HG03575 (cell line): ENCODE measurements at regions not wholly inside any gene's neighbourhood (a gene's known extent, or its start where the extent isn't known, plus 50 kb on each side); places are given as distances from the start of the nearest gene placed in this dataset.

Source experiments
- ATAC-seq: cut with Tn5 transposase; IDR thresholded peaks from one replicate; pipeline ENCODE4 v1.9.1; 2021; ENCODE audit not compliant: unreplicated experiment, insufficient number of reproducible peaks, low FRiP score; ENCODE audit errors: extremely low read depth

GRCh38 chr3:113092746-113093145 lies 102.0 kb downstream of the GTPBP8 start:
- no peak for ATAC-seq

- ATAC-seq: no peak
Measured at GRCh38 chr3:113094337-113095221, 103.8 kb downstream of the GTPBP8 start.

- no peak for ATAC-seq
Measured at GRCh38 chr3:113096188-113096892, 105.6 kb downstream of the GTPBP8 start.

GRCh38 chr3:113097960-113098447 lies 107.2 kb downstream of the GTPBP8 start:
- ATAC-seq: no peak

- ATAC-seq: no peak
Measured at GRCh38 chr3:113100063-113100462, 109.3 kb downstream of the GTPBP8 start.

GRCh38 chr3:113103588-113103987 lies 107.8 kb upstream of the BOC start:
- no peak for ATAC-seq

GRCh38 chr3:113104357-113105092 lies 106.8 kb upstream of the BOC start:
- ATAC-seq: no peak

GRCh38 chr3:113105093-113105449 lies 106.3 kb upstream of the BOC start:
- ATAC-seq: no peak

GRCh38 chr3:113105966-113106660 lies 105.2 kb upstream of the BOC start:
- ATAC-seq: no peak

- no peak for ATAC-seq
Measured at GRCh38 chr3:113110267-113110666, 101.1 kb upstream of the BOC start.

- no peak for ATAC-seq
Measured at GRCh38 chr3:113111011-113111707, 100.2 kb upstream of the BOC start.

- ATAC-seq: no peak
Measured at GRCh38 chr3:113113361-113113760, 98.0 kb upstream of the BOC start.

- no peak for ATAC-seq
Measured at GRCh38 chr3:113117511-113118234, 93.7 kb upstream of the BOC start.

GRCh38 chr3:113118336-113118735 lies 93.0 kb upstream of the BOC start:
- ATAC-seq: no peak

- no peak for ATAC-seq
Measured at GRCh38 chr3:113124256-113124830, 87.0 kb upstream of the BOC start.

GRCh38 chr3:113125951-113126350 lies 85.4 kb upstream of the BOC start:
- no peak for ATAC-seq

GRCh38 chr3:113128386-113129015 lies 82.9 kb upstream of the BOC start:
- ATAC-seq: no peak
